Sigmoid colon (tissue), 6 donors: ENCODE measurements at regions not wholly inside any gene's neighbourhood (a gene's known extent, or its start where the extent isn't known, plus 50 kb on each side); places are given as distances from the start of the nearest gene placed in this dataset.

Experiments
- DNase-seq: peaks from one replicate; pipeline ENCODE4 v3.0.0-alpha.2; 2019
- H3K27ac ChIP-seq, 4 donors: fragments of 200-600 bp; sonication (generic); one replicate each; pipeline ENCODE4 v1.5.1; 2016 to 2019; ENCODE audit warnings: mild to moderate bottlenecking in 1 of 4
- H3K27me3 ChIP-seq, 3 donors: fragments of 200-600 bp; sonication (generic); one replicate each; pipeline ENCODE4 v1.5.1; 2019; ENCODE audit warnings: mild to moderate bottlenecking in 1 of 3
- H3K36me3 ChIP-seq, 4 donors: fragments of 200-600 bp; sonication (generic); one replicate each; pipeline ENCODE4 v1.5.1; 2016 to 2019
- H3K4me1 ChIP-seq, 4 donors: fragments of 200-600 bp; sonication (generic); one replicate each; pipeline ENCODE4 v1.5.1; 2017 to 2019
- H3K4me3 ChIP-seq, 4 donors: fragments of 200-600 bp; sonication (generic); one replicate each; pipeline ENCODE4 v1.5.1; 2017 to 2019; ENCODE audit warnings: mild to moderate bottlenecking in 2 of 4, moderate library complexity in 1 of 4
- H3K9me3 ChIP-seq, 4 donors: fragments of 200-600 bp in 3 of 4; sonication (generic) in 3 of 4; one replicate each; pipeline versions ENCODE4 v1.5.1 to v1.6.1; 2013 to 2019
- EP300 ChIP-seq, 4 donors: sonication (generic); formaldehyde crosslinking; IDR thresholded peaks; one replicate each; pipeline ENCODE4 v1.6.1; 2017; ENCODE audit warnings: antibody characterized with exemption in 4 of 4
- POLR2A ChIP-seq, 2 donors: fragments of 450-650 bp; IDR thresholded peaks; one replicate each; pipeline ENCODE4 v1.6.1; 2016; ENCODE audit warnings: antibody characterized with exemption in 2 of 2, mild to moderate bottlenecking in 2 of 2, moderate library complexity in 2 of 2
- POLR2AphosphoS5 ChIP-seq, 4 donors: sonication (generic); formaldehyde crosslinking; IDR thresholded peaks; one replicate each; pipeline ENCODE4 v1.6.1; 2017; ENCODE audit warnings: antibody characterized with exemption in 4 of 4
- WGBS, 2 donors: extraction: QIAGEN DNeasy Blood & Tissue Kit; methylation state at CpG; one replicate each; pipeline ENCODE4 v1.1.7; 2013; 5-methylcytosine and 5-hydroxymethylcytosine counted together
- intact Hi-C: fragments of 100-400 bp; cut with DNase I; formaldehyde crosslinking; loops from one replicate; pipeline ENCODE4 v1.15.1; 2023
- TF ChIP-seq, protein P1 (sequence below), 4 experiments: fragments of 450-650 bp in 3 of 4; fragments of 200-600 bp in 1 of 4; IDR thresholded peaks; one replicate each; pipeline ENCODE4 v1.5.1; 2016 to 2019; ENCODE audit warnings: antibody characterized with exemption in 4 of 4, mild to moderate bottlenecking in 3 of 4, moderate library complexity in 2 of 4
- donor health status: healthy with polysubstance abuse.
- donor health status: healthy.

GRCh38 chr14:98733536-98733935, 538.5 kb downstream of the BCL11B start:
- Histone ChIP-seq H3K27ac (no peak overlapping the region), H3K4me1 (no peaks in the 10 kb centered on the region), H3K4me3 (no peak overlapping the region), H3K9me3 (no peaks in the 10 kb centered on the region), H3K36me3 (no peaks in the 10 kb centered on the region), H3K27me3 (no peaks in the 10 kb centered on the region)
- no peak for DNase-seq
- 76 to 85% methylated on average over 3 of the region's 3 CpGs for WGBS, 2 donors
- intact Hi-C loops: no loop called here
- TF ChIP-seq EP300 (IDR thresholded peaks at IDR 0.05): no peak
- TF ChIP-seq POLR2A (IDR thresholded peaks at IDR 0.05): no peak
- TF ChIP-seq, protein P1, sequence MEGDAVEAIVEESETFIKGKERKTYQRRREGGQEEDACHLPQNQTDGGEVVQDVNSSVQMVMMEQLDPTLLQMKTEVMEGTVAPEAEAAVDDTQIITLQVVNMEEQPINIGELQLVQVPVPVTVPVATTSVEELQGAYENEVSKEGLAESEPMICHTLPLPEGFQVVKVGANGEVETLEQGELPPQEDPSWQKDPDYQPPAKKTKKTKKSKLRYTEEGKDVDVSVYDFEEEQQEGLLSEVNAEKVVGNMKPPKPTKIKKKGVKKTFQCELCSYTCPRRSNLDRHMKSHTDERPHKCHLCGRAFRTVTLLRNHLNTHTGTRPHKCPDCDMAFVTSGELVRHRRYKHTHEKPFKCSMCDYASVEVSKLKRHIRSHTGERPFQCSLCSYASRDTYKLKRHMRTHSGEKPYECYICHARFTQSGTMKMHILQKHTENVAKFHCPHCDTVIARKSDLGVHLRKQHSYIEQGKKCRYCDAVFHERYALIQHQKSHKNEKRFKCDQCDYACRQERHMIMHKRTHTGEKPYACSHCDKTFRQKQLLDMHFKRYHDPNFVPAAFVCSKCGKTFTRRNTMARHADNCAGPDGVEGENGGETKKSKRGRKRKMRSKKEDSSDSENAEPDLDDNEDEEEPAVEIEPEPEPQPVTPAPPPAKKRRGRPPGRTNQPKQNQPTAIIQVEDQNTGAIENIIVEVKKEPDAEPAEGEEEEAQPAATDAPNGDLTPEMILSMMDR (IDR thresholded peaks at IDR 0.05): no peak
- TF ChIP-seq POLR2AphosphoS5 (IDR thresholded peaks at IDR 0.05): no peak

GRCh38 chr14:98736701-98737338, 535.2 kb downstream of the BCL11B start:
- Histone ChIP-seq H3K27ac (no peak overlapping the region), H3K9me3 (no peaks in the 10 kb centered on the region), H3K36me3 (no peaks in the 10 kb centered on the region), H3K4me1 (no peaks in the 10 kb centered on the region), H3K4me3 (no peak overlapping the region), H3K27me3 (no peaks in the 10 kb centered on the region)
- TF ChIP-seq POLR2AphosphoS5 (IDR thresholded peaks at IDR 0.05) (no peak), EP300 (IDR thresholded peaks at IDR 0.05) (no peak), POLR2A (IDR thresholded peaks at IDR 0.05) (no peak)
- TF ChIP-seq, protein P1 (IDR thresholded peaks at IDR 0.05): no peak
- intact Hi-C loops: no loop called here
- no peak for DNase-seq
- 82 to 87% methylated on average over 11 of the region's 11 CpGs for whole genome bisulfite sequencing, 2 donors

- Histone ChIP-seq H3K27me3 (no peaks in the 10 kb centered on the region), H3K36me3 (no peaks in the 10 kb centered on the region), H3K9me3 (no peaks in the 10 kb centered on the region), H3K4me3 (no peak overlapping the region), H3K4me1 (no peaks in the 10 kb centered on the region), H3K27ac (no peak overlapping the region)
- DNase-seq: no peak
- 93 to 94% methylated on average over 8 of the region's 8 CpGs for WGBS, 2 donors
- TF ChIP-seq, protein P1 (IDR thresholded peaks at IDR 0.05): no peak
- TF ChIP-seq POLR2A (IDR thresholded peaks at IDR 0.05) (no peak), POLR2AphosphoS5 (IDR thresholded peaks at IDR 0.05) (no peak), EP300 (IDR thresholded peaks at IDR 0.05) (no peak)
- intact Hi-C loops: no loop called here
These were observed 530.5 kb downstream of the BCL11B start for GRCh38 chr14:98741523-98741922.

- Histone ChIP-seq H3K4me3 (no peak overlapping the region), H3K27me3 (no peaks in the 10 kb centered on the region), H3K36me3 (no peaks in the 10 kb centered on the region), H3K4me1 (no peaks in the 10 kb centered on the region), H3K9me3 (no peaks in the 10 kb centered on the region), H3K27ac (no peak overlapping the region)
- no peak for DNase-seq
- no peak for TF ChIP-seq POLR2AphosphoS5 (IDR thresholded peaks at IDR 0.05)
- intact Hi-C loops: no loop called here
- 75 to 78% methylated on average over 7 of the region's 7 CpGs for WGBS, 2 donors
These were observed 530.0 kb downstream of the BCL11B start for GRCh38 chr14:98742001-98742400.

DNA sequence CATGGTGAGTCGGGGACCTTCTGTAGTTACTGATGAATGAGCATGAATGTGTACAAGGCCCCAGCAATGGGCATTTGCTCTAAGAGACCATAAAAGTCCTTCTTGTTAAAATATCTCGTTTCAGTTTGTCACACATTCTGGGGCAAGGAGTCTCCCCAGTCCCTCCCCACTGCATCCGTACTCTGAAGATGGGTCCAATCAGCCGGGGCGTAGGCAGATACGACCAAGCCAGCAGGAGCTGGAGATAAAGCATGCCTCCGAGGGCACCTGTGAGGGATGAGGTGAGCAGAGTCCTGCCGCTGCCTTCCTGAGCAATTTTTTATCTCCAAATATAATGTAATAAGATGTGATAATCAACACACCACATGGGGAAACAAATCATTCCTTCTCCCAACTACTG, 528.5 kb downstream of the BCL11B start:
- 76 to 83% methylated on average over 8 of the region's 8 CpGs for WGBS, 2 donors

More for the DNA sequence above, 528.5 kb downstream of the BCL11B start:
- no peaks in the 10 kb centered on the region for H3K4me1 ChIP-seq
- DNase-seq: no peak
- no peak overlapping the region for H3K27ac ChIP-seq
- H3K27me3 ChIP-seq: peaks cover 0 to 3% (median 0%) of the 10 kb centered on the region in 3 donors
- intact Hi-C loops: no loop called here
- H3K36me3 ChIP-seq: no peaks in the 10 kb centered on the region
- TF ChIP-seq POLR2A (IDR thresholded peaks at IDR 0.05) (no peak), EP300 (IDR thresholded peaks at IDR 0.05) (no peak), POLR2AphosphoS5 (IDR thresholded peaks at IDR 0.05) (no peak)
- TF ChIP-seq, protein P1 (IDR thresholded peaks at IDR 0.05): no peak
- no peak overlapping the region for H3K4me3 ChIP-seq
- no peaks in the 10 kb centered on the region for H3K9me3 ChIP-seq
